SU-DHL-6 (cell line): ENCODE measurements at regions not wholly inside any gene's neighbourhood (a gene's known extent, or its start where the extent isn't known, plus 50 kb on each side); places are given as distances from the start of the nearest gene placed in this dataset.

Experiments
- H2AFZ ChIP-seq: fragments of 200-600 bp; sonication (generic); 2 replicates; pipeline ENCODE4 v1.6.1; 2014; ENCODE audit warnings: low read depth, mild to moderate bottlenecking, moderate library complexity, mixed read lengths, antibody characterized with exemption, low read length; ENCODE audit not compliant: severe bottlenecking
- H3F3A ChIP-seq: fragments of 200-600 bp; shearing (Covaris generic); 2 replicates; pipeline ENCODE4 v1.6.0; 2016; ENCODE audit warnings: antibody characterized with exemption, mild to moderate bottlenecking; ENCODE audit not compliant: insufficient read depth
- H3K27ac ChIP-seq: fragments of 200-600 bp; sonication (generic); 2 replicates; pipeline ENCODE4 v1.5.1; 2016; ENCODE audit warnings: low read depth, mild to moderate bottlenecking, low read length, moderate library complexity, mixed read lengths
- H3K27me3 ChIP-seq: fragments of 200-600 bp; sonication (generic), shearing (Covaris generic); 2 replicates; pipeline ENCODE4 v1.6.0; 2014; ENCODE audit warnings: mild to moderate bottlenecking, low read length
- H3K36me3 ChIP-seq: fragments of 200-600 bp; sonication (generic); 2 replicates; pipeline ENCODE4 v1.6.1; 2014; ENCODE audit warnings: mild to moderate bottlenecking, low read length, mixed read lengths
- H3K4me2 ChIP-seq: fragments of 300-600, 200-600 bp; shearing (Covaris generic), sonication (generic); 2 replicates; pipeline ENCODE4 v1.6.0; 2014; ENCODE audit warnings: low read length, low read depth, mild to moderate bottlenecking; ENCODE audit not compliant: poor library complexity, severe bottlenecking
- H3K4me3 ChIP-seq: fragments of 200-600 bp; sonication (generic); 2 replicates; pipeline ENCODE4 v1.5.1; 2014; ENCODE audit warnings: antibody characterized with exemption, low read length, mild to moderate bottlenecking, mixed read lengths; ENCODE audit not compliant: insufficient read depth, poor library complexity, severe bottlenecking
- H3K79me2 ChIP-seq: fragments of 200-600 bp; sonication (generic); 2 replicates; pipeline ENCODE4 v1.6.1; 2014; ENCODE audit warnings: mild to moderate bottlenecking, low read length, moderate library complexity; ENCODE audit not compliant: insufficient read depth
- H3K9ac ChIP-seq: fragments of 200-600 bp; sonication (generic); 2 replicates; pipeline ENCODE4 v1.7.0; 2014; ENCODE audit warnings: mild to moderate bottlenecking, low read length
- H3K9me2 ChIP-seq: fragments of 200-600 bp; sonication (generic); replicated peaks from 2 replicates; pipeline ENCODE4 v1.6.1; 2014; ENCODE audit warnings: low read length; ENCODE audit not compliant: insufficient read depth
- H3K9me3 ChIP-seq: fragments of 200-600 bp; sonication (generic); 2 replicates; pipeline ENCODE4 v1.6.1; 2014; ENCODE audit warnings: low read length, mixed read lengths; ENCODE audit not compliant: insufficient read depth
- H4K20me1 ChIP-seq: fragments of 200-600 bp; sonication (generic); 2 replicates; pipeline ENCODE4 v1.6.1; 2014; ENCODE audit warnings: low read depth, mild to moderate bottlenecking, antibody characterized with exemption, low read length, moderate library complexity, mixed read lengths
- CTCF ChIP-seq: fragments of 200-600 bp; sonication (generic); IDR thresholded peaks from one replicate; pipeline ENCODE4 v1.5.1; 2017; ENCODE audit warnings: antibody characterized with exemption, mild to moderate bottlenecking, low read length, moderate library complexity; ENCODE audit not compliant: insufficient read depth, poor library complexity, severe bottlenecking
- EZH2phosphoT487 ChIP-seq: fragments of 200-600 bp; sonication (generic), shearing (Covaris generic); conservative IDR thresholded peaks from 2 replicates; pipeline ENCODE4 v1.6.1; 2018; ENCODE audit warnings: mild to moderate bottlenecking, antibody characterized with exemption, low read length, moderate library complexity, mixed read lengths

DNA sequence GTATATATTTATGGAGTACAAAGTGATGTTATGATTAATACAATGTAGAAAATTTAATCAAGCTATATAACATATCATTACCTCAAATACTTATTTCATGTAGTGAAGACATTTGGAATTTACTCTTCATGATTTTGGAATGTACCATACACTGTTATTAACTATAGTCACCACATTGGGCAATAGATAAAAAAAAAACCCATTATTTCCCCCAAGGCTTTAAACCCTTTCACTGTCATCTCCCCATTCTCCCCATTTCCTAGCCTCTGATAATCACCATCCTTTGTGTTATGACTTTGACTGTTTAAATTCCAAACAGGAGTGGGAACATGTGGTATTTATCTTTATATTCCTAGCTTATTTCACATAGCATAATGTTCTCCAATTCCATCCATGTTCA, 2189.1 kb upstream of the AGA start:
- no peaks in the 10 kb centered on the region for H3K9me3 ChIP-seq
- no peak overlapping the region for H3K27ac ChIP-seq
- no peak overlapping the region for H3K4me2 ChIP-seq
- TF ChIP-seq EZH2phosphoT487 = no peak
- no peak for TF ChIP-seq CTCF
- H4K20me1 ChIP-seq = no peaks in the 10 kb centered on the region
- no peak overlapping the region for H2AFZ ChIP-seq
- H3K9ac ChIP-seq = no peak overlapping the region
- H3K27me3 ChIP-seq = no peaks in the 10 kb centered on the region
- no peaks in the 10 kb centered on the region for H3K79me2 ChIP-seq
- no peak overlapping the region for H3K4me3 ChIP-seq
- H3K36me3 ChIP-seq = no peaks in the 10 kb centered on the region
- H3K9me2 ChIP-seq = no peaks in the 10 kb centered on the region
- no peaks in the 10 kb centered on the region for H3F3A ChIP-seq

GRCh38 chr4:179634862-179635261, 2192.6 kb upstream of the AGA start:
- Histone ChIP-seq H3K27me3 (no peaks in the 10 kb centered on the region), H3K9me3 (no peaks in the 10 kb centered on the region), H3K79me2 (no peaks in the 10 kb centered on the region), H4K20me1 (no peaks in the 10 kb centered on the region), H3K36me3 (no peaks in the 10 kb centered on the region), H3K4me2 (no peak overlapping the region), H3K27ac (no peak overlapping the region), H3F3A (no peaks in the 10 kb centered on the region), H3K9me2 (no peaks in the 10 kb centered on the region), H3K4me3 (no peak overlapping the region), H3K9ac (no peak overlapping the region), H2AFZ (no peak overlapping the region)
- no peak for TF ChIP-seq CTCF
- no peak for TF ChIP-seq EZH2phosphoT487

- Histone ChIP-seq H3F3A (no peaks in the 10 kb centered on the region), H3K4me3 (no peak overlapping the region), H3K79me2 (no peaks in the 10 kb centered on the region), H3K4me2 (no peak overlapping the region), H3K9me3 (no peaks in the 10 kb centered on the region), H3K9me2 (no peaks in the 10 kb centered on the region), H3K36me3 (no peaks in the 10 kb centered on the region), H2AFZ (no peak overlapping the region), H4K20me1 (no peaks in the 10 kb centered on the region), H3K27ac (no peak overlapping the region), H3K9ac (no peak overlapping the region), H3K27me3 (no peaks in the 10 kb centered on the region)
- TF ChIP-seq EZH2phosphoT487 (no peak), CTCF (no peak)
Observed at GRCh38 chr4:179662522-179662921, 2220.3 kb upstream of the AGA start.
